H1 (cell line): ENCODE measurements at regions not wholly inside any gene's neighbourhood (a gene's known extent, or its start where the extent isn't known, plus 50 kb on each side); places are given as distances from the start of the nearest gene placed in this dataset.

Experiments
- CHD7 ChIP-seq: fragments of 300-600 bp; sonication (generic); IDR thresholded peaks from 2 replicates; pipeline ENCODE4 v1.7.1; 2012; ENCODE audit warnings: low read length, moderate library complexity, mild to moderate bottlenecking, inconsistent platforms; ENCODE audit not compliant: insufficient replicate concordance
- GABPA ChIP-seq: IDR thresholded peaks from 2 replicates; pipeline ENCODE4 v1.6.1; 2011; ENCODE audit warnings: mild to moderate bottlenecking, low read length, moderate library complexity, borderline replicate concordance; ENCODE audit not compliant: insufficient read depth
- HDAC6 ChIP-seq: IDR thresholded peaks from one replicate; pipeline ENCODE4 v1.7.1; 2012; ENCODE audit warnings: low read depth, mild to moderate bottlenecking, inconsistent platforms, low read length, moderate library complexity
- RFX5 ChIP-seq: IDR thresholded peaks from 2 replicates; pipeline ENCODE4 v1.6.1; 2011; ENCODE audit warnings: low read depth, low read length, improper control_type of control experiment, borderline replicate concordance

- TF ChIP-seq CHD7 (no peak), GABPA (no peak), RFX5 (no peak), HDAC6 (no peak)
These were observed 65.3 kb downstream of the RMI2 start (continued) for GRCh38 chr16:11410376-11411058.
